Breast epithelium (tissue), 4 donors: ENCODE measurements at regions not wholly inside any gene's neighbourhood (a gene's known extent, or its start where the extent isn't known, plus 50 kb on each side); places are given as distances from the start of the nearest gene placed in this dataset.

ENCODE experiments used
- DNase-seq, 2 donors: peaks; one replicate each; pipeline ENCODE4 v3.0.0-alpha.2; 2019; ENCODE audit warnings: low spot score in 2 of 2
- H3K27ac ChIP-seq, 2 donors: fragments of 200-600 bp; sonication (generic) in 1 of 2; one replicate each; pipeline ENCODE4 v1.5.1; 2016 to 2019; ENCODE audit warnings: mild to moderate bottlenecking in 1 of 2
- H3K27me3 ChIP-seq, 2 donors: fragments of 200-600 bp; sonication (generic) in 1 of 2; one replicate each; pipeline versions ENCODE4 v1.5.1 to v1.6.0; 2017 to 2019; ENCODE audit warnings: control low read depth in 1 of 2, mild to moderate bottlenecking in 1 of 2
- H3K36me3 ChIP-seq: fragments of 200-600 bp; one replicate; pipeline ENCODE4 v1.5.1; 2019
- H3K4me1 ChIP-seq, 2 donors: fragments of 200-600 bp; sonication (generic); one replicate each; pipeline ENCODE4 v1.5.1; 2016 to 2019; ENCODE audit warnings: control low read depth in 1 of 2
- H3K4me3 ChIP-seq, 3 donors: fragments of 200-600 bp; sonication (generic); 1 replicate in 2 of 3; 2 replicates in 1 of 3; pipeline ENCODE4 v1.5.1; 2016 to 2019; ENCODE audit warnings: mild to moderate bottlenecking in 3 of 3, moderate library complexity in 2 of 3
- H3K9me3 ChIP-seq, 2 donors: fragments of 200-600 bp; sonication (generic) in 1 of 2; one replicate each; pipeline ENCODE4 v1.5.1; 2016 to 2019; ENCODE audit warnings: control low read depth in 1 of 2
- POLR2A ChIP-seq: fragments of 450-650 bp; IDR thresholded peaks from one replicate; pipeline ENCODE4 v1.6.1; 2016; ENCODE audit warnings: antibody characterized with exemption, mild to moderate bottlenecking, moderate library complexity
- POLR2AphosphoS5 ChIP-seq, 3 donors: sonication (generic); formaldehyde crosslinking; IDR thresholded peaks; one replicate each; pipeline ENCODE4 v1.6.1; 2017; ENCODE audit warnings: antibody characterized with exemption in 3 of 3
- intact Hi-C: fragments of 100-400 bp; cut with DNase I; formaldehyde crosslinking; loops from one replicate; pipeline ENCODE4 v1.15.1; 2023; ENCODE audit warnings: low total_unique reads
- TF ChIP-seq, protein P1 (sequence below), 3 donors: fragments of 450-650 bp; IDR thresholded peaks; one replicate each; pipeline ENCODE4 v1.5.1; 2016 to 2017; ENCODE audit warnings: antibody characterized with exemption in 3 of 3, mild to moderate bottlenecking in 3 of 3, moderate library complexity in 3 of 3

DNA sequence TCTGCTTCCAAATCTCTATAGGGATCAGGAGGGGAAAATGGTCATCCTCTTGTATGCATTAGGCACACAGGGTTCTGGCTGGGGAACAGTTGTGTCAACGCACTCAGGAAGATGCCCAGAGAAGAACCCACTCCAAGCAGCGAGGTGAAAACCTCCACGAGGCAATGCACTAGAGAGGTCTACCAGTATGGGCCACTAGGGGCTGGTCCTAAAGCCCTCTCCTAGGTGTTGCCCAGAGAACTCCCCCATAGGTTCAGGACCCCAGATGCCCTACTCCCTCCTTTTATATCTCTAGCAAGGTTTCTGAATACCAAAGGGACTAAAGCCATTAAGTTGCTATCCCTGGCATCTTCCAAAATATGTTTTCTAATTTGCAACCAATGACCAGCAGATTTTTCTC, 142.7 kb upstream of the NLGN4X start:
- H3K4me1 ChIP-seq = no peaks in the 10 kb centered on the region
- H3K36me3 ChIP-seq = no peaks in the 10 kb centered on the region
- DNase-seq = no peak
- no peaks in the 10 kb centered on the region for H3K9me3 ChIP-seq
- H3K4me3 ChIP-seq = no peak overlapping the region
- intact Hi-C loops = no loop called here
- TF ChIP-seq POLR2A (no peak), POLR2AphosphoS5 (IDR thresholded peaks at IDR 0.05) (no peak)
- TF ChIP-seq, protein P1, sequence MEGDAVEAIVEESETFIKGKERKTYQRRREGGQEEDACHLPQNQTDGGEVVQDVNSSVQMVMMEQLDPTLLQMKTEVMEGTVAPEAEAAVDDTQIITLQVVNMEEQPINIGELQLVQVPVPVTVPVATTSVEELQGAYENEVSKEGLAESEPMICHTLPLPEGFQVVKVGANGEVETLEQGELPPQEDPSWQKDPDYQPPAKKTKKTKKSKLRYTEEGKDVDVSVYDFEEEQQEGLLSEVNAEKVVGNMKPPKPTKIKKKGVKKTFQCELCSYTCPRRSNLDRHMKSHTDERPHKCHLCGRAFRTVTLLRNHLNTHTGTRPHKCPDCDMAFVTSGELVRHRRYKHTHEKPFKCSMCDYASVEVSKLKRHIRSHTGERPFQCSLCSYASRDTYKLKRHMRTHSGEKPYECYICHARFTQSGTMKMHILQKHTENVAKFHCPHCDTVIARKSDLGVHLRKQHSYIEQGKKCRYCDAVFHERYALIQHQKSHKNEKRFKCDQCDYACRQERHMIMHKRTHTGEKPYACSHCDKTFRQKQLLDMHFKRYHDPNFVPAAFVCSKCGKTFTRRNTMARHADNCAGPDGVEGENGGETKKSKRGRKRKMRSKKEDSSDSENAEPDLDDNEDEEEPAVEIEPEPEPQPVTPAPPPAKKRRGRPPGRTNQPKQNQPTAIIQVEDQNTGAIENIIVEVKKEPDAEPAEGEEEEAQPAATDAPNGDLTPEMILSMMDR (IDR thresholded peaks at IDR 0.05) = no peak
- no peak overlapping the region for H3K27ac ChIP-seq
- peaks cover 0 to 12% of the 10 kb centered on the region in 2 donors for H3K27me3 ChIP-seq

GRCh38 chrX:6363188-6363587, 134.5 kb upstream of the NLGN4X start:
- no peaks in the 10 kb centered on the region for H3K4me1 ChIP-seq
- no peak overlapping the region for H3K4me3 ChIP-seq
- H3K27me3 ChIP-seq = no peaks in the 10 kb centered on the region
- DNase-seq = no peak
- H3K27ac ChIP-seq = no peak overlapping the region
- no peaks in the 10 kb centered on the region for H3K9me3 ChIP-seq
- TF ChIP-seq POLR2A = no peak
- TF ChIP-seq, protein P1 (IDR thresholded peaks at IDR 0.05) = no peak
- no peak for TF ChIP-seq POLR2AphosphoS5 (IDR thresholded peaks at IDR 0.05)
- intact Hi-C loops = no loop called here
- H3K36me3 ChIP-seq = no peaks in the 10 kb centered on the region

GRCh38 chrX:6325437-6325836, 96.8 kb upstream of the NLGN4X start:
- intact Hi-C loops = no loop called here

DNA sequence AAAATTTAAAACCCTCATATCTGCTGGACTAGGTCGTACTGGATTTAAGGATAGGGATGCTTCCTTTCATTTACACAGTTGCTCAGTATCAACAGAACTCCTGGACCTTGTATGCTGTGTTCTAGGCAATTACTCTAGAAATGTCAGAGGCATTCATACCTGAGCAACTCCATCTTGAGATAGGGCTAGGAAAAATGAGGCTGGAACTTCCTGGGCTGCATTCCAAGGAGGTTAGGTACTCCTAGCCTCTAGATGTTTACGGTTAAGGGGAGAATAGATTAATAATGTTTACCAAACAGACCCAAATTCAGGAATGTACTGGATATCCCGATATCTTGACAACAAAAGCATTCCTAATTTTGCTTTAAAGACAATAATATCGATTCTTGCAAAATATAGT, 84.7 kb upstream of the NLGN4X start:
- Histone ChIP-seq H3K9me3 (peaks cover 0 to 5% of the 10 kb centered on the region in 2 donors), H3K27ac (no peak overlapping the region), H3K4me3 (no peak overlapping the region), H3K36me3 (no peaks in the 10 kb centered on the region), H3K27me3 (no peaks in the 10 kb centered on the region), H3K4me1 (no peaks in the 10 kb centered on the region)
- intact Hi-C loops = no loop called here
- DNase-seq = no peak
- TF ChIP-seq POLR2AphosphoS5 (IDR thresholded peaks at IDR 0.05) (no peak), POLR2A (no peak)
- TF ChIP-seq, protein P1 (IDR thresholded peaks at IDR 0.05) = no peak

More at GRCh38 chrX:6325437-6325836, 96.8 kb upstream of the NLGN4X start:
- no peak for TF ChIP-seq POLR2A
- TF ChIP-seq POLR2AphosphoS5 (IDR thresholded peaks at IDR 0.05) = no peak
- TF ChIP-seq, protein P1 (IDR thresholded peaks at IDR 0.05) = no peak
- no peak overlapping the region for H3K27ac ChIP-seq
- H3K9me3 ChIP-seq = peaks cover 0 to 11% of the 10 kb centered on the region in 2 donors
- H3K27me3 ChIP-seq = peaks cover 0 to 5% of the 10 kb centered on the region in 2 donors
- H3K4me1 ChIP-seq = no peaks in the 10 kb centered on the region
- no peaks in the 10 kb centered on the region for H3K36me3 ChIP-seq
- DNase-seq = no peak
- no peak overlapping the region for H3K4me3 ChIP-seq

DNA sequence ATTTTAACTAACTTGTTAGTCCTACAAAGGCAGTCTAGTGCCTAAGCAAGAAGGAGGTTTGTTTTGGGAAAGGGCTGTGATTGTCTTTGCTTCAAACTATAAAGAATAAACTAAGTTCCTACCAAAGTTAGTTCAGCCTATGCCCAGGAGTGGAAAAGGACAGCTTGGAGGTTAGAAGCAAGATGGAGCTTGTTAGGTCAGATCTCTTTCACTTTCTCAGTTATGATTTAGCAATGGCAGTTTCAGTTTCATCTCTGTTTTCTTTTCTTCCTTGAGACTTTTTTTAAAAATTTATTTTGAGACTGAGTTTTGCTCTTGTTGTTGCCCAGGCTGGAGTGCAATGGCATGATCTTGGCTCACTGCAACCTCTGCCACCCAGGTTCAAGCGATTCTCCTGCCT, 82.9 kb upstream of the NLGN4X start:
- intact Hi-C loops = no loop called here
- Histone ChIP-seq H3K4me1 (no peaks in the 10 kb centered on the region), H3K9me3 (peaks cover 0 to 5% of the 10 kb centered on the region in 2 donors), H3K36me3 (no peaks in the 10 kb centered on the region), H3K27me3 (no peaks in the 10 kb centered on the region), H3K4me3 (no peak overlapping the region), H3K27ac (no peak overlapping the region)
- TF ChIP-seq POLR2A (no peak), POLR2AphosphoS5 (IDR thresholded peaks at IDR 0.05) (no peak)
- TF ChIP-seq, protein P1 (IDR thresholded peaks at IDR 0.05) = no peak
- DNase-seq = no peak
